NB4 (cell line): ENCODE measurements at regions not wholly inside any gene's neighbourhood (a gene's known extent, or its start where the extent isn't known, plus 50 kb on each side); places are given as distances from the start of the nearest gene placed in this dataset.

ENCODE experiments used
- DNase-seq: peaks from one replicate; pipeline ENCODE4 v3.0.0; 2010; ENCODE audit warnings: low read depth
- H3K4me3 ChIP-seq: one replicate; pipeline ENCODE4 v1.5.1; 2011; ENCODE audit warnings: mild to moderate bottlenecking, low read depth, low read length, moderate library complexity
- MYC ChIP-seq: IDR thresholded peaks from 2 replicates; pipeline ENCODE4 v1.6.1; 2011; ENCODE audit warnings: low read depth, low read length
- POLR2A ChIP-seq: IDR thresholded peaks from 2 replicates; pipeline ENCODE4 v1.6.1; 2011; ENCODE audit warnings: mild to moderate bottlenecking; ENCODE audit not compliant: insufficient read length; ENCODE audit errors: extremely low read depth
- TF ChIP-seq, protein P1 (sequence below): IDR thresholded peaks from 2 replicates; pipeline ENCODE4 v1.6.1; 2011; ENCODE audit warnings: low read depth, low read length
- TF ChIP-seq, protein P2 (sequence below): IDR thresholded peaks from one replicate; pipeline ENCODE4 v1.5.1; 2012; ENCODE audit warnings: low read depth, low read length

DNA sequence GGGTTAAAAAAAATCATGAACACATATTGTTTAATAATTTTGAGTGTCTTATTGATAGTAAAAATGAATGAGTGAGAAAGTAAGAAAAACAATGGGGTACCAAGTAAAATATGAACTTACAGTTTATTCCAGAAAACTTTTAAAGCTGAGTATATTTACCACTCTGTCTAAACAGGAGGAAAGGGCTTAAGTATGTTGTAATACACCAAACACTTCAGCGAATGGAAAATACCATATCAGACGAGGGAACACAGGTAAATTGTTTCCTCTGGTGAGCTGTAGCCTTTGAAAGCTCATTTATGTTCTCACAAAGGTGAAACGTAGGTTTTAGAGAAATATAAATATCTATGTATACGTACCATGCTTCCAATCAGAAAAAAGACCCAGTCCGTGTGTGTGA, 1209.6 kb upstream of the ZEB2 start:
- no peak overlapping the region for H3K4me3 ChIP-seq
- DNase-seq, result no peak
- TF ChIP-seq, protein P1, sequence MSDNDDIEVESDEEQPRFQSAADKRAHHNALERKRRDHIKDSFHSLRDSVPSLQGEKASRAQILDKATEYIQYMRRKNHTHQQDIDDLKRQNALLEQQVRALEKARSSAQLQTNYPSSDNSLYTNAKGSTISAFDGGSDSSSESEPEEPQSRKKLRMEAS, result no peak
- TF ChIP-seq MYC, result no peak
- TF ChIP-seq, protein P2, sequence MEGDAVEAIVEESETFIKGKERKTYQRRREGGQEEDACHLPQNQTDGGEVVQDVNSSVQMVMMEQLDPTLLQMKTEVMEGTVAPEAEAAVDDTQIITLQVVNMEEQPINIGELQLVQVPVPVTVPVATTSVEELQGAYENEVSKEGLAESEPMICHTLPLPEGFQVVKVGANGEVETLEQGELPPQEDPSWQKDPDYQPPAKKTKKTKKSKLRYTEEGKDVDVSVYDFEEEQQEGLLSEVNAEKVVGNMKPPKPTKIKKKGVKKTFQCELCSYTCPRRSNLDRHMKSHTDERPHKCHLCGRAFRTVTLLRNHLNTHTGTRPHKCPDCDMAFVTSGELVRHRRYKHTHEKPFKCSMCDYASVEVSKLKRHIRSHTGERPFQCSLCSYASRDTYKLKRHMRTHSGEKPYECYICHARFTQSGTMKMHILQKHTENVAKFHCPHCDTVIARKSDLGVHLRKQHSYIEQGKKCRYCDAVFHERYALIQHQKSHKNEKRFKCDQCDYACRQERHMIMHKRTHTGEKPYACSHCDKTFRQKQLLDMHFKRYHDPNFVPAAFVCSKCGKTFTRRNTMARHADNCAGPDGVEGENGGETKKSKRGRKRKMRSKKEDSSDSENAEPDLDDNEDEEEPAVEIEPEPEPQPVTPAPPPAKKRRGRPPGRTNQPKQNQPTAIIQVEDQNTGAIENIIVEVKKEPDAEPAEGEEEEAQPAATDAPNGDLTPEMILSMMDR, result no peak
- TF ChIP-seq POLR2A, result no peak

DNA sequence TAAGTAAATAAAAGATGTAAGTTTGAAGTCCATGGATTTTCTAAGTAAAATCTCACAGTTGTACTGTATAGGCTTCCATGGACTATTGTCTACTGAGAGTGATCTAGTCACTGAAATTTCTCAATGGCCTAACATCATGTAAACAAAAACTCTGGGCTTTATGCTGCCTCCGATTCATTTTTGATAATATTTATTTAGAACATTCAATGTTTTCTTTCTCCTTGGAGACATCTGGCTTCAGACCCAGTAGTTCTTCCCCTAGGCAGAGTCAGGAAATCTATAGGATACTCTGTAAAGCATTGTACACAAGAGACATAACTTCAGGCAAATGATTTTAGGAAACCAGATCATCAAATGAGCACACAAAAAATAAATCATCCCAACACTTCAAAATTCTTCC, 1208.6 kb upstream of the ZEB2 start:
- no peak for DNase-seq
- TF ChIP-seq, protein P1, result no peak
- TF ChIP-seq, protein P2, result no peak
- TF ChIP-seq POLR2A (no peak), MYC (no peak)
- no peak overlapping the region for H3K4me3 ChIP-seq

- TF ChIP-seq POLR2A, result no peak
- TF ChIP-seq, protein P1, result no peak
- H3K4me3 ChIP-seq, result no peak overlapping the region
- DNase-seq, result peak; percentile 49
Observed at GRCh38 chr2:145725876-145726275, 1206.0 kb upstream of the ZEB2 start.

- H3K4me3 ChIP-seq, result no peak overlapping the region
- TF ChIP-seq, protein P2, result no peak
- TF ChIP-seq MYC (no peak), POLR2A (no peak)
- TF ChIP-seq, protein P1, result no peak
- no peak for DNase-seq
Observed at GRCh38 chr2:145724311-145724898, 1204.5 kb upstream of the ZEB2 start.

- no peak overlapping the region for H3K4me3 ChIP-seq
- no peak for DNase-seq
- no peak for TF ChIP-seq POLR2A
- no peak for TF ChIP-seq MYC
- TF ChIP-seq, protein P2, result no peak
- TF ChIP-seq, protein P1, result no peak
Observed at GRCh38 chr2:145723872-145724271, 1204.0 kb upstream of the ZEB2 start.

GRCh38 chr2:145721681-145722080, 1201.8 kb upstream of the ZEB2 start:
- H3K4me3 ChIP-seq, result no peak overlapping the region
- DNase-seq, result no peak
- TF ChIP-seq, protein P1, result no peak
- TF ChIP-seq, protein P2, result no peak
- TF ChIP-seq MYC (no peak), POLR2A (no peak)
